Stimulated activated naive B cell treated with anti-CD40 and anti-IgM and Interleukin-4, amounts not matched to agents 10 μg/mL and 1 μg/mL and 100 μg/mL, for 72 hours (primary cell): ENCODE measurements at regions not wholly inside any gene's neighbourhood (a gene's known extent, or its start where the extent isn't known, plus 50 kb on each side); places are given as distances from the start of the nearest gene placed in this dataset.

Source experiments
- ATAC-seq, 2 donors: fragments of 150-1000 bp; cut with Tn5 transposase; replicated peaks; 2 replicates each; pipeline ENCODE4 v1.10.0; 2021; ENCODE audit warnings: moderate library complexity in 1 of 2
- DNase-seq: peaks from one replicate; pipeline ENCODE4 v3.0.0; 2021
- H3K27ac Mint-ChIP-seq: one replicate; pipeline ENCODE4 v1.8.0; 2022; ENCODE audit warnings: mild to moderate bottlenecking, mixed read lengths
- H3K27me3 Mint-ChIP-seq, 2 donors: one replicate each; pipeline ENCODE4 v1.8.0; 2022; ENCODE audit warnings: mixed read lengths in 2 of 2
- H3K36me3 Mint-ChIP-seq, 2 donors: one replicate each; pipeline ENCODE4 v1.8.0; 2022; ENCODE audit warnings: mixed read lengths in 2 of 2, mild to moderate bottlenecking in 1 of 2
- H3K4me1 Mint-ChIP-seq, 2 donors: one replicate each; pipeline ENCODE4 v1.8.0; 2022; ENCODE audit warnings: mixed read lengths in 2 of 2, mild to moderate bottlenecking in 1 of 2
- H3K4me3 Mint-ChIP-seq, 2 donors: one replicate each; pipeline ENCODE4 v1.8.0; 2022; ENCODE audit warnings: mild to moderate bottlenecking in 2 of 2, mixed read lengths in 2 of 2, moderate library complexity in 1 of 2
- H3K9me3 Mint-ChIP-seq, 2 donors: one replicate each; pipeline ENCODE4 v1.8.0; 2022; ENCODE audit warnings: mixed read lengths in 2 of 2, mild to moderate bottlenecking in 1 of 2

- Mint-ChIP-seq H3K9me3 (peaks cover 4% of the 10 kb centered on the region in 2 donors), H3K4me3 (no peak overlapping the region), H3K27me3 (no peaks in the 10 kb centered on the region), H3K36me3 (no peaks in the 10 kb centered on the region), H3K27ac (no peak overlapping the region), H3K4me1 (no peaks in the 10 kb centered on the region)
- DNase-seq (no peak), ATAC-seq (no peak)
Measured at GRCh38 chr1:187481581-187482148, 652.9 kb downstream of the PLA2G4A start.

GRCh38 chr1:187490266-187490665, 661.5 kb downstream of the PLA2G4A start:
- H3K36me3 Mint-ChIP-seq, result no peaks in the 10 kb centered on the region
- H3K27me3 Mint-ChIP-seq, result no peaks in the 10 kb centered on the region
- ATAC-seq (no peak), DNase-seq (no peak)
- H3K9me3 Mint-ChIP-seq, result peaks cover 4 to 5% of the 10 kb centered on the region in 2 donors
- no peak overlapping the region for H3K4me3 Mint-ChIP-seq
- no peak overlapping the region for H3K27ac Mint-ChIP-seq
- H3K4me1 Mint-ChIP-seq, result no peaks in the 10 kb centered on the region

GRCh38 chr1:187491082-187491720, 662.5 kb downstream of the PLA2G4A start:
- Mint-ChIP-seq H3K27me3 (no peaks in the 10 kb centered on the region), H3K27ac (no peak overlapping the region), H3K4me1 (no peaks in the 10 kb centered on the region), H3K36me3 (no peaks in the 10 kb centered on the region), H3K4me3 (no peak overlapping the region), H3K9me3 (peaks cover 4 to 5% of the 10 kb centered on the region in 2 donors)
- ATAC-seq, result no peak
- DNase-seq, result no peak

GRCh38 chr1:187498028-187498427, 669.3 kb downstream of the PLA2G4A start:
- no peak for DNase-seq
- Mint-ChIP-seq H3K4me1 (no peaks in the 10 kb centered on the region), H3K27ac (no peak overlapping the region), H3K36me3 (no peaks in the 10 kb centered on the region), H3K9me3 (peaks cover 0 to 4% of the 10 kb centered on the region in 2 donors), H3K4me3 (no peak overlapping the region), H3K27me3 (no peaks in the 10 kb centered on the region)
- ATAC-seq, result no peak

- Mint-ChIP-seq H3K4me3 (no peak overlapping the region), H3K4me1 (no peaks in the 10 kb centered on the region), H3K27me3 (no peaks in the 10 kb centered on the region), H3K36me3 (no peaks in the 10 kb centered on the region), H3K9me3 (peaks cover 7 to 10% of the 10 kb centered on the region in 2 donors), H3K27ac (no peak overlapping the region)
- ATAC-seq (no peak), DNase-seq (no peak)
Measured at GRCh38 chr1:187504779-187505178, 676.0 kb downstream of the PLA2G4A start.

GRCh38 chr1:187509091-187509490, 680.3 kb downstream of the PLA2G4A start:
- H3K27me3 Mint-ChIP-seq, result no peaks in the 10 kb centered on the region
- H3K27ac Mint-ChIP-seq, result no peak overlapping the region
- H3K4me1 Mint-ChIP-seq, result no peaks in the 10 kb centered on the region
- ATAC-seq (no peak), DNase-seq (no peak)
- H3K4me3 Mint-ChIP-seq, result no peak overlapping the region
- H3K9me3 Mint-ChIP-seq, result peaks cover 7 to 10% of the 10 kb centered on the region in 2 donors
- H3K36me3 Mint-ChIP-seq, result no peaks in the 10 kb centered on the region

GRCh38 chr1:187513190-187513589, 684.4 kb downstream of the PLA2G4A start:
- Mint-ChIP-seq H3K27me3 (no peaks in the 10 kb centered on the region), H3K4me3 (no peak overlapping the region), H3K4me1 (no peaks in the 10 kb centered on the region), H3K9me3 (peaks cover 0 to 3% of the 10 kb centered on the region in 2 donors), H3K36me3 (no peaks in the 10 kb centered on the region), H3K27ac (no peak overlapping the region)
- DNase-seq (no peak), ATAC-seq (no peak)

- ATAC-seq, result no peak
- Mint-ChIP-seq H3K9me3 (peaks cover 0 to 3% of the 10 kb centered on the region in 2 donors), H3K36me3 (no peaks in the 10 kb centered on the region), H3K4me3 (no peak overlapping the region), H3K4me1 (no peaks in the 10 kb centered on the region), H3K27ac (no peak overlapping the region), H3K27me3 (no peaks in the 10 kb centered on the region)
- DNase-seq, result no peak
Measured at GRCh38 chr1:187514110-187514509, 685.4 kb downstream of the PLA2G4A start.

GRCh38 chr1:187516874-187517273, 688.1 kb downstream of the PLA2G4A start:
- DNase-seq, result no peak
- Mint-ChIP-seq H3K27me3 (no peaks in the 10 kb centered on the region), H3K4me1 (no peaks in the 10 kb centered on the region), H3K36me3 (no peaks in the 10 kb centered on the region), H3K9me3 (peaks cover 0 to 3% of the 10 kb centered on the region in 2 donors), H3K27ac (no peak overlapping the region), H3K4me3 (no peak overlapping the region)
- no peak for ATAC-seq

GRCh38 chr1:187517546-187517945, 688.8 kb downstream of the PLA2G4A start:
- Mint-ChIP-seq H3K27ac (no peak overlapping the region), H3K36me3 (no peaks in the 10 kb centered on the region), H3K4me1 (no peaks in the 10 kb centered on the region), H3K4me3 (no peak overlapping the region), H3K9me3 (peaks cover 0 to 3% of the 10 kb centered on the region in 2 donors), H3K27me3 (no peaks in the 10 kb centered on the region)
- DNase-seq (no peak), ATAC-seq (no peak)

- Mint-ChIP-seq H3K4me3 (no peak overlapping the region), H3K9me3 (peaks cover 0 to 4% of the 10 kb centered on the region in 2 donors), H3K36me3 (no peaks in the 10 kb centered on the region), H3K4me1 (no peaks in the 10 kb centered on the region), H3K27me3 (no peaks in the 10 kb centered on the region), H3K27ac (no peak overlapping the region)
- no peak for ATAC-seq
- no peak for DNase-seq
Measured at GRCh38 chr1:187527346-187527745, 698.6 kb downstream of the PLA2G4A start.

GRCh38 chr1:187537936-187538335, 709.2 kb downstream of the PLA2G4A start:
- H3K4me3 Mint-ChIP-seq, result no peak overlapping the region

GRCh38 chr1:187549540-187549939, 720.8 kb downstream of the PLA2G4A start:
- ATAC-seq, result no peak
- no peaks in the 10 kb centered on the region for H3K27me3 Mint-ChIP-seq
- no peak overlapping the region for H3K4me3 Mint-ChIP-seq
- peaks cover 15 to 17% of the 10 kb centered on the region in 2 donors for H3K9me3 Mint-ChIP-seq
- H3K4me1 Mint-ChIP-seq, result no peaks in the 10 kb centered on the region
- H3K36me3 Mint-ChIP-seq, result no peaks in the 10 kb centered on the region
- DNase-seq, result no peak
- no peak overlapping the region for H3K27ac Mint-ChIP-seq

More at GRCh38 chr1:187537936-187538335, 709.2 kb downstream of the PLA2G4A start:
- H3K27ac Mint-ChIP-seq, result no peak overlapping the region
- no peak for DNase-seq
- H3K36me3 Mint-ChIP-seq, result no peaks in the 10 kb centered on the region
- H3K4me1 Mint-ChIP-seq, result no peaks in the 10 kb centered on the region
- peaks cover 4 to 5% of the 10 kb centered on the region in 2 donors for H3K9me3 Mint-ChIP-seq
- H3K27me3 Mint-ChIP-seq, result no peaks in the 10 kb centered on the region
- ATAC-seq, result no peak

GRCh38 chr1:187551061-187551460, 722.3 kb downstream of the PLA2G4A start:
- H3K27ac Mint-ChIP-seq, result no peak overlapping the region
- H3K4me3 Mint-ChIP-seq, result no peak overlapping the region
- no peak for ATAC-seq
- no peaks in the 10 kb centered on the region for H3K36me3 Mint-ChIP-seq
- no peak for DNase-seq
- H3K27me3 Mint-ChIP-seq, result no peaks in the 10 kb centered on the region
- H3K4me1 Mint-ChIP-seq, result no peaks in the 10 kb centered on the region
- H3K9me3 Mint-ChIP-seq, result peaks cover 17% of the 10 kb centered on the region in 2 donors

GRCh38 chr1:187563191-187563590, 734.4 kb downstream of the PLA2G4A start:
- peaks cover 5 to 7% of the 10 kb centered on the region in 2 donors for H3K9me3 Mint-ChIP-seq
- DNase-seq (no peak), ATAC-seq (no peak)
- no peaks in the 10 kb centered on the region for H3K36me3 Mint-ChIP-seq
- H3K27ac Mint-ChIP-seq, result no peak overlapping the region
- no peak overlapping the region for H3K4me3 Mint-ChIP-seq
- no peaks in the 10 kb centered on the region for H3K27me3 Mint-ChIP-seq
- no peaks in the 10 kb centered on the region for H3K4me1 Mint-ChIP-seq
